DOHH2 (cell line): ENCODE measurements at regions not wholly inside any gene's neighbourhood (a gene's known extent, or its start where the extent isn't known, plus 50 kb on each side); places are given as distances from the start of the nearest gene placed in this dataset.

Experiments
- H3F3A ChIP-seq: fragments of 200-600 bp; sonication (generic), shearing (Covaris generic); 2 replicates; pipeline ENCODE4 v1.6.0; 2016; ENCODE audit warnings: antibody characterized with exemption, mild to moderate bottlenecking; ENCODE audit not compliant: control insufficient read depth, insufficient read depth
- H3K27ac ChIP-seq: fragments of 200-600 bp; sonication (generic); 2 replicates; pipeline ENCODE4 v1.5.1; 2014; ENCODE audit warnings: low read depth, mild to moderate bottlenecking, low read length, moderate library complexity
- H3K27me3 ChIP-seq: fragments of 200-600 bp; sonication (generic); 2 replicates; pipeline ENCODE4 v1.6.1; 2014; ENCODE audit warnings: mild to moderate bottlenecking, low read length, mixed read lengths; ENCODE audit not compliant: control insufficient read depth
- H3K36me3 ChIP-seq: fragments of 200-600 bp; sonication (generic); 2 replicates; pipeline ENCODE4 v1.6.1; 2014; ENCODE audit warnings: mild to moderate bottlenecking, low read length, moderate library complexity, mixed read lengths; ENCODE audit not compliant: control insufficient read depth
- H3K4me1 ChIP-seq: fragments of 200-600 bp; sonication (generic); 2 replicates; pipeline ENCODE4 v1.6.1; 2014; ENCODE audit warnings: mild to moderate bottlenecking, low read length, mixed read lengths; ENCODE audit not compliant: control insufficient read depth
- H3K4me2 ChIP-seq: fragments of 200-600 bp; sonication (generic); 2 replicates; pipeline ENCODE4 v1.6.0; 2014; ENCODE audit warnings: mild to moderate bottlenecking, low read length, moderate library complexity
- H3K4me3 ChIP-seq: fragments of 200-600 bp; sonication (generic); 2 replicates; pipeline ENCODE4 v1.5.1; 2014; ENCODE audit warnings: mild to moderate bottlenecking, low read length, mixed read lengths
- H3K79me2 ChIP-seq: fragments of 200-600 bp; sonication (generic); 2 replicates; pipeline ENCODE4 v1.6.1; 2014; ENCODE audit warnings: mild to moderate bottlenecking, low read length, mixed read lengths; ENCODE audit not compliant: control insufficient read depth
- H3K9me2 ChIP-seq: fragments of 200-600 bp; sonication (generic); replicated peaks from 2 replicates; pipeline ENCODE4 v1.6.1; 2014; ENCODE audit warnings: mild to moderate bottlenecking, low read length, mixed read lengths; ENCODE audit not compliant: control insufficient read depth
- H3K9me3 ChIP-seq: fragments of 200-600 bp; sonication (generic); 2 replicates; pipeline ENCODE4 v1.6.1; 2014; ENCODE audit warnings: antibody characterized with exemption, low read length, mixed read lengths; ENCODE audit not compliant: control insufficient read depth, insufficient read depth
- H4K20me1 ChIP-seq: fragments of 200-600 bp; sonication (generic); 2 replicates; pipeline ENCODE4 v1.6.0; 2014; ENCODE audit warnings: low read depth, mild to moderate bottlenecking, antibody characterized with exemption, low read length, moderate library complexity; ENCODE audit not compliant: control insufficient read depth, insufficient read depth
- EZH2phosphoT487 ChIP-seq: fragments of 200-600 bp; sonication (generic); IDR thresholded peaks from 2 replicates; pipeline ENCODE4 v1.6.1; 2017; ENCODE audit warnings: borderline replicate concordance, mild to moderate bottlenecking, antibody characterized with exemption, low read length, moderate library complexity, mixed read lengths
- TF ChIP-seq, protein P1 (sequence below): fragments of 200-600 bp; sonication (generic); IDR thresholded peaks from one replicate; pipeline ENCODE4 v1.5.1; 2014; ENCODE audit warnings: antibody characterized with exemption, mild to moderate bottlenecking, low read depth, low read length; ENCODE audit not compliant: poor library complexity, severe bottlenecking

DNA sequence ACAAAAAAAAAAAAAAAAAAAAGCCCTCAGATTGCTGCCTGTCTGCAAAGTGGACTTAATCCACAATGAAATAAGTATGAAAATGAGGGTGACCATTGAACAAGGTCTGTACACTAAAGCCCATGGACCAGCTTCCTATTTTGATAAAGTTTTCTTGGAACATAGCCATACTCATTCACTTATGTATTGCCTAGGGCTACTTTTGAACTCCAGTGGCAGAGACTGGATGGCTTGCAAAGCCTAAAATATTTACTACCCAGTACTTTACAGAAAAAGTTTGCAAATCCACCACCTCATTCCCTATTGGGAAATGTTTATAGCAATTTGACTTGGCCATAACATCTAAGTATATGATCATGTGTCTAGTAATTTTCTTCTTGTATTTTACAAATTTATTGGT is 481.7 kb downstream of the NAF1 start:
- TF ChIP-seq, protein P1, sequence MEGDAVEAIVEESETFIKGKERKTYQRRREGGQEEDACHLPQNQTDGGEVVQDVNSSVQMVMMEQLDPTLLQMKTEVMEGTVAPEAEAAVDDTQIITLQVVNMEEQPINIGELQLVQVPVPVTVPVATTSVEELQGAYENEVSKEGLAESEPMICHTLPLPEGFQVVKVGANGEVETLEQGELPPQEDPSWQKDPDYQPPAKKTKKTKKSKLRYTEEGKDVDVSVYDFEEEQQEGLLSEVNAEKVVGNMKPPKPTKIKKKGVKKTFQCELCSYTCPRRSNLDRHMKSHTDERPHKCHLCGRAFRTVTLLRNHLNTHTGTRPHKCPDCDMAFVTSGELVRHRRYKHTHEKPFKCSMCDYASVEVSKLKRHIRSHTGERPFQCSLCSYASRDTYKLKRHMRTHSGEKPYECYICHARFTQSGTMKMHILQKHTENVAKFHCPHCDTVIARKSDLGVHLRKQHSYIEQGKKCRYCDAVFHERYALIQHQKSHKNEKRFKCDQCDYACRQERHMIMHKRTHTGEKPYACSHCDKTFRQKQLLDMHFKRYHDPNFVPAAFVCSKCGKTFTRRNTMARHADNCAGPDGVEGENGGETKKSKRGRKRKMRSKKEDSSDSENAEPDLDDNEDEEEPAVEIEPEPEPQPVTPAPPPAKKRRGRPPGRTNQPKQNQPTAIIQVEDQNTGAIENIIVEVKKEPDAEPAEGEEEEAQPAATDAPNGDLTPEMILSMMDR: no peak
- TF ChIP-seq EZH2phosphoT487: no peak

DNA sequence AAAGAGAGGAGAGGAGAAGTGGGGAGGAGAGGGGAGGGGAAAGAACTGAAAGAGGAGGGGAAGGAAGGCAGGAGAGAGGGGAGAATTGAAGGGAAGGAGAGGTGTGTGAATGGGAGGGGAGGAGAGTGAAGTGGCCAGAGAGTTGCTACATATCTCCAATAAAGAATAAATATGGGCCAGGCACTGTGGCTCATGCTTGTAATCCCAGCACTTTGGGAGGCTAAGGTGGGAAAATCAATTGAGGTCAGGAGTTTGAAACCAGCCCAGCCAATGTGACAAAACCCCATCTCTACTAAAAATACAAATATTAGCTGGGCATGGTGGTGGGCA is 482.4 kb downstream of the NAF1 start:
- Histone ChIP-seq H3K9me3 (no peaks in the 10 kb centered on the region), H3K9me2 (no peaks in the 10 kb centered on the region), H4K20me1 (no peaks in the 10 kb centered on the region), H3F3A (no peaks in the 10 kb centered on the region), H3K4me1 (no peaks in the 10 kb centered on the region), H3K4me2 (no peak overlapping the region), H3K27ac (no peak overlapping the region), H3K79me2 (no peaks in the 10 kb centered on the region), H3K4me3 (no peak overlapping the region), H3K36me3 (no peaks in the 10 kb centered on the region), H3K27me3 (no peaks in the 10 kb centered on the region)
- TF ChIP-seq, protein P1: no peak
- no peak for TF ChIP-seq EZH2phosphoT487

More for the DNA sequence above, 481.7 kb downstream of the NAF1 start:
- H3K79me2 ChIP-seq: no peaks in the 10 kb centered on the region
- no peaks in the 10 kb centered on the region for H3K36me3 ChIP-seq
- no peaks in the 10 kb centered on the region for H3F3A ChIP-seq
- no peak overlapping the region for H3K4me3 ChIP-seq
- no peaks in the 10 kb centered on the region for H3K4me1 ChIP-seq
- no peak overlapping the region for H3K4me2 ChIP-seq
- H4K20me1 ChIP-seq: no peaks in the 10 kb centered on the region
- no peak overlapping the region for H3K27ac ChIP-seq
- no peaks in the 10 kb centered on the region for H3K9me2 ChIP-seq
- H3K27me3 ChIP-seq: no peaks in the 10 kb centered on the region
- H3K9me3 ChIP-seq: no peaks in the 10 kb centered on the region

DNA sequence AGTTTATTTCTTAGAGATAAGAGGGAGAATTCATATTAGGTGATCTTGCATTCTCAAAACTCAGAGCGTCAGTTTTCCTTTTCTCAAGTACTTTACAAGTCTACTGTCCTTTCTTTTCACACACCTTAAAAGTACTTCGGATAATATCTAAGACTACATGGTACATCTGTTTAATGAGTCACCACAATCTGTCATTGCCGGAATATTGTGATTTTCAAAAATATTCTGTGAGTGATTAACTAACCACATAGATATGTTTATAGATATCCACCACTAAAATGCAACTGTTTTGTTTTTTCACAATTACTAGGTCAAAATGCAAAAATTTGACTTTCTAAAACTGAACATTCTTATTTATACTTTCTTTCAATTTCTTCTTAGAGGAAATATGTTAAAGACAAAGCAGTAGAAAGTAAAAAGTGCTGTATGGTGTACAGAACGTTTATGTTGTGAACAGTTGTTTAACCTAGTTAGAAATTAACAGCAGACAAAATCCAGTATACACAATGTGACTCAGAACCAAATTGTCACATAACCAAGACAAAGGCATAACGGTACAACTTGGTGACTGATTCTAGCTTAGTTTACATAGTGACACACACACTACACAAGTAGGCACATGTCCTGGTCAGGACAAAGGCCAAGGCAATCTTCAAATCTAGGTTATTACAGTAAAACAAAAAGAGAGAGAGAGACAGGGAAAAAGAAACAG is 482.9 kb downstream of the NAF1 start:
- Histone ChIP-seq H3K27me3 (no peaks in the 10 kb centered on the region), H3K36me3 (no peaks in the 10 kb centered on the region), H3K79me2 (no peaks in the 10 kb centered on the region), H3K4me3 (no peak overlapping the region), H3K9me2 (no peaks in the 10 kb centered on the region), H3K4me2 (no peak overlapping the region), H4K20me1 (no peaks in the 10 kb centered on the region), H3K9me3 (no peaks in the 10 kb centered on the region), H3K4me1 (no peaks in the 10 kb centered on the region), H3F3A (no peaks in the 10 kb centered on the region), H3K27ac (no peak overlapping the region)
- TF ChIP-seq, protein P1: no peak
- no peak for TF ChIP-seq EZH2phosphoT487
